Lower leg skin (tissue), 4 donors: ENCODE measurements at regions not wholly inside any gene's neighbourhood (a gene's known extent, or its start where the extent isn't known, plus 50 kb on each side); places are given as distances from the start of the nearest gene placed in this dataset.

Source experiments
- DNase-seq, 2 donors: peaks; one replicate each; pipeline ENCODE4 v3.0.0-alpha.2; 2019; ENCODE audit warnings: low spot score in 2 of 2
- H3K4me3 ChIP-seq: fragments of 200-600 bp; sonication (generic); 2 replicates; pipeline ENCODE4 v1.5.1; 2017; ENCODE audit warnings: mild to moderate bottlenecking, low read depth; ENCODE audit not compliant: poor library complexity, severe bottlenecking
- POLR2A ChIP-seq, 2 donors: fragments of 450-650 bp; IDR thresholded peaks; one replicate each; pipeline ENCODE4 v1.6.1; 2016 to 2017; ENCODE audit warnings: antibody characterized with exemption in 2 of 2, mild to moderate bottlenecking in 1 of 2, moderate library complexity in 1 of 2
- WGBS, 2 donors: methylation state at CpG; one replicate each; pipeline ENCODE4 v1.1.5; 2018; 5-methylcytosine and 5-hydroxymethylcytosine counted together
- intact Hi-C: fragments of 100-400 bp; cut with DNase I; formaldehyde crosslinking; loops from one replicate; pipeline ENCODE4 v1.15.0; 2023; ENCODE audit warnings: low total_unique reads
- TF ChIP-seq, protein P1 (sequence below), 3 donors: fragments of 450-650 bp; IDR thresholded peaks; one replicate each; pipeline ENCODE4 v1.5.1; 2016; ENCODE audit warnings: antibody characterized with exemption in 3 of 3, mild to moderate bottlenecking in 3 of 3, moderate library complexity in 2 of 3

- DNase-seq = no peak
- intact Hi-C loops = no loop called here
- H3K4me3 ChIP-seq = no peak overlapping the region
- TF ChIP-seq, protein P1, sequence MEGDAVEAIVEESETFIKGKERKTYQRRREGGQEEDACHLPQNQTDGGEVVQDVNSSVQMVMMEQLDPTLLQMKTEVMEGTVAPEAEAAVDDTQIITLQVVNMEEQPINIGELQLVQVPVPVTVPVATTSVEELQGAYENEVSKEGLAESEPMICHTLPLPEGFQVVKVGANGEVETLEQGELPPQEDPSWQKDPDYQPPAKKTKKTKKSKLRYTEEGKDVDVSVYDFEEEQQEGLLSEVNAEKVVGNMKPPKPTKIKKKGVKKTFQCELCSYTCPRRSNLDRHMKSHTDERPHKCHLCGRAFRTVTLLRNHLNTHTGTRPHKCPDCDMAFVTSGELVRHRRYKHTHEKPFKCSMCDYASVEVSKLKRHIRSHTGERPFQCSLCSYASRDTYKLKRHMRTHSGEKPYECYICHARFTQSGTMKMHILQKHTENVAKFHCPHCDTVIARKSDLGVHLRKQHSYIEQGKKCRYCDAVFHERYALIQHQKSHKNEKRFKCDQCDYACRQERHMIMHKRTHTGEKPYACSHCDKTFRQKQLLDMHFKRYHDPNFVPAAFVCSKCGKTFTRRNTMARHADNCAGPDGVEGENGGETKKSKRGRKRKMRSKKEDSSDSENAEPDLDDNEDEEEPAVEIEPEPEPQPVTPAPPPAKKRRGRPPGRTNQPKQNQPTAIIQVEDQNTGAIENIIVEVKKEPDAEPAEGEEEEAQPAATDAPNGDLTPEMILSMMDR (IDR thresholded peaks at IDR 0.05) = no peak
- no peak for TF ChIP-seq POLR2A (IDR thresholded peaks at IDR 0.05)
- WGBS, 2 donors = 83 to 86% methylated on average over 4 of the region's 4 CpGs
Measured at GRCh38 chr20:16678779-16679178, 51.0 kb upstream of the SNRPB2 start.

DNA sequence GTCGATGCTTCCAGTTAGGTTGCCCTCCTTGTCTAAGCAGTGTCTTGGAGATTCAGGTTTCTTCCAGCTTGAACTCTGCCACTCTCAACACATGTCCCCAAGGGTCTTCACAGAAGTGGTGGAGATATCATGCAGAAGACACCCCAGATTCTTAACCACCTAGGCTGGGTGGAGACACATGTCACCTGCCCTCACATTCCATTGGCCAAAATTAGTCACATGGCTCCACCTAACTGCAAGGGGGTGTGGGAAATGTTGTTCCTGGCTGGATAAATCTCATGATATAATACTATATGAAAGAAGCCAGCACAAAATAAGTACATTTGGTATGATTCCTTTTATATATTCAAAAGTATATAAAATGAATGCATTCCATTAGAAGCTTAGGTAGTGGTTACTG is 52.9 kb upstream of the SNRPB2 start:
- intact Hi-C loops = no loop called here
- no peak for DNase-seq
- no peak overlapping the region for H3K4me3 ChIP-seq
- 0 to 86% methylated on average over 1 of the region's 1 CpG for WGBS, 2 donors
- TF ChIP-seq, protein P1 (IDR thresholded peaks at IDR 0.05) = no peak
- TF ChIP-seq POLR2A (IDR thresholded peaks at IDR 0.05) = no peak

DNA sequence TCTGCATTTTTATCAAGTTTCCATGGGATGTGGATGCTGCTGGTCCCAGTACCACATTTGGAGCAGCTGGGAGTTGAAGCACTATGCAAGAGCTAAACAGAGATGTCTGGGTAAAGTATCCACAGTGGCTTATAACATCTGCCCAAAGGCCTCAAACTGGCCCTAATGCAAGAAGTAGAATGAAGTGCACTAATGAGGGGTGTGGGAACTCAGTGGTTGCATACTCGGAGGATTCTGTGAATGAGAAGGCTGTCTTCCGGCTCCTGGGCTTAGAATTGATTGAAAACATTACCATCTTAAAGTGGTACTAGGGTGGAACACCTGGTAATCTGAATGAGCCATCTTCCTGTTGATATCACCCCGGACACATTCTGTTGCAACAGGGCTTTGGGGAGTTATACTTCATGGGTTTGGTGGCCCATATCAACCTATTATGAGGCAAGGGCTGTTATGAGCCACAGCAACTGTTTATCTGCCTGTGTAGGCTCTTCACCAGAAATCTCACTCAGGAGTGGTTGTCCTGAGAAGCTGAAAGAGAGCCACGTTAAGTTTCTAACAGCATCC is 54.7 kb upstream of the SNRPB2 start:
- intact Hi-C loops = no loop called here
- no peak for DNase-seq
- TF ChIP-seq, protein P1 (IDR thresholded peaks at IDR 0.05) = no peak
- no peak for TF ChIP-seq POLR2A (IDR thresholded peaks at IDR 0.05)
- WGBS, 2 donors = 81 to 83% methylated on average over 4 of the region's 4 CpGs
- no peak overlapping the region for H3K4me3 ChIP-seq

DNA sequence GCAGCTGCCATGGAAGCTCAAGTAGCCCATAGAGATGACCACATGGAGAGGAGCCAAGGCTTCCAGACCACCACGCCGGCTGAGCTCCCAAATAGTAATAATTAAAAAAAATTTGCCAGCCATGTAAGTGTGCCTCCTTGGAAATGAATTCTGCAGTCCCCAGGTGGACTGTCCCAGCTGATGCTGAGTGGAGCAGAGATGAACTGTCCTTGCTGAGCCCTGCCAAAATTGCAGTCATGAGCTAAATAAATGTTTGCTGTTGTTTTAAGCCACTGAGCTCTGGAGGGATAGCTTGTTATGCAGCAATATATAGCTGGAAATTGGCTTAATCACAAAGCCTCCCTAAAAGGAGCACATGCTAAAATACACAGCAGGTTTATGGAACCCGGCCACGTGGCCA is 55.6 kb upstream of the SNRPB2 start:
- TF ChIP-seq, protein P1 (IDR thresholded peaks at IDR 0.05) = no peak
- TF ChIP-seq POLR2A (IDR thresholded peaks at IDR 0.05) = no peak
- 71 to 92% methylated on average over 4 of the region's 4 CpGs for WGBS, 2 donors
- no peak for DNase-seq
- H3K4me3 ChIP-seq = no peak overlapping the region
- intact Hi-C loops = no loop called here

GRCh38 chr20:16672299-16672698 is 57.5 kb upstream of the SNRPB2 start:
- TF ChIP-seq, protein P1 (IDR thresholded peaks at IDR 0.05) = no peak
- TF ChIP-seq POLR2A (IDR thresholded peaks at IDR 0.05) = no peak
- WGBS, 2 donors = 81 to 92% methylated on average over 4 of the region's 4 CpGs

DNA sequence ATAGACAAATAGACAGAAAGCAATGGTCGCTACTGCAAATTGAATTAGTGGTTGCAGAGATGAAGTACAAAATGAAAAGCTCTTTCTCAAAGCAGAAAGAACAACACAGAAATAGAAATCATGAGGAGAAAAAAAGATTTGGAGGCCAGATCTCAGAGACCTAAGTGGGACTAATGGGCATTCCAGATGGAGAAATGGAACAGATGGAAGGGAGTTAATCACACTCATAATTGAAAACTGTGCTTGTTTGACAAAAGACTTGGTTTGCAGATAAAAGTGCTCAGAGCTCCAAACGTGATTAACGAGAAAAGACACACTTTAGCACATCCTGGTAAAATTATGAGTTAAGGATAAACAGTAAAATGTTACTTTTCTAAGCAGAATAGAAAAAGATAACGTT is 58.1 kb upstream of the SNRPB2 start:
- intact Hi-C loops = no loop called here
- H3K4me3 ChIP-seq = no peak overlapping the region
- 50 to 72% methylated on average over 4 of the region's 4 CpGs for WGBS, 2 donors
- TF ChIP-seq POLR2A (IDR thresholded peaks at IDR 0.05) = no peak
- TF ChIP-seq, protein P1 (IDR thresholded peaks at IDR 0.05) = no peak
- DNase-seq = no peak

More at GRCh38 chr20:16672299-16672698, 57.5 kb upstream of the SNRPB2 start:
- intact Hi-C loops = no loop called here
- no peak for DNase-seq
- H3K4me3 ChIP-seq = no peak overlapping the region
